GM19452 (cell line): ENCODE measurements at regions not wholly inside any gene's neighbourhood (a gene's known extent, or its start where the extent isn't known, plus 50 kb on each side); places are given as distances from the start of the nearest gene placed in this dataset.
"Not testable (repeated sequence)": the region's sequence is repeated elsewhere in the genome, so short reads cannot be mapped to it uniquely, and the experiment has no call there.

Experiments used
- ATAC-seq: cut with Tn5 transposase; IDR thresholded peaks from one replicate; pipeline ENCODE4 v1.9.1; 2021; ENCODE audit not compliant: unreplicated experiment

DNA sequence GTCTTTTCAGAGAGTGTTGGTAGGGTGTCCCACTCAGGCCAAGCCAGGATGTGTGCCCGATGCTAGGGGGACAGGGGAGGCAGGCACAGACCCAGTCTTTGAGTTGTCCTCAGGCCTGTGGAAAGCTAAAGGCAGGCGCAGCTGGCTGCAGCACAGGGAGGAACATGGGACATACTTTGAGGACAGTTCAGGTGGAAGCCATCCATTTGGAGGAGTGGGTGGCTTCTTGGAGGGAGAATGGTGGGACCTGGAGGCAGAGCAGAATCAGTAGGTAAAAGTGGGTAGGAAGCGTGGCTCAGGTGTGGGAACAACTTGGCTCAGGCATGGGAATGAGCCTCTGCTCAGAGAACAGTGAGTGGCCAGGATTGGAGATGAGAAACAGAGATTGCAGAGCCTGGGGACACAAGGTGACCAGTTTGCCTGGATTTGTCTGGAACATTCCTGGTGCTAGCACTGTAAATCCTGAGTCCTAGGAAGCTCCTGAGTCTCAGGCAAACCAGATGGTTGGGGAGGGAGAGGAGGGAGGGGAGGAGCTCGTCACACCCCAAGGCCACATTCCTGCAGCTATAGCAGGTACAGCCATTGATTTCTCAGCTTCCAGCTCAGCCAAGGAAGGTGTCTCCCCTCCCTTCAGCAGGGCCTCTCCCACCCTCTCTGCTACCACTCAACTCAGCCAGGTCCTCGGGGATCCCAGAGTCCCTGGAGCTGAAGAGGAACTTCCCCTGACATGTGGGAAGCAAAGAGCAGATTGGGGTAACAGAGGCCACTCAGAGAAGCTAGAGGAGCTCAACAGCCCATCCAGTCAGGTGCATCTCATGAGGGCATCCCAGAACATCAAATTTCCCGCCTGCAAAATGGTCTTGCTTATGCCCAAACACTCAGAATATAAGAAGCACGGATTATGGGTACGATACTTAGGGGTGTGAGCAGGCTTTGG is 65.2 kb upstream of the TINAGL1 start:
- ATAC-seq: no peak

DNA sequence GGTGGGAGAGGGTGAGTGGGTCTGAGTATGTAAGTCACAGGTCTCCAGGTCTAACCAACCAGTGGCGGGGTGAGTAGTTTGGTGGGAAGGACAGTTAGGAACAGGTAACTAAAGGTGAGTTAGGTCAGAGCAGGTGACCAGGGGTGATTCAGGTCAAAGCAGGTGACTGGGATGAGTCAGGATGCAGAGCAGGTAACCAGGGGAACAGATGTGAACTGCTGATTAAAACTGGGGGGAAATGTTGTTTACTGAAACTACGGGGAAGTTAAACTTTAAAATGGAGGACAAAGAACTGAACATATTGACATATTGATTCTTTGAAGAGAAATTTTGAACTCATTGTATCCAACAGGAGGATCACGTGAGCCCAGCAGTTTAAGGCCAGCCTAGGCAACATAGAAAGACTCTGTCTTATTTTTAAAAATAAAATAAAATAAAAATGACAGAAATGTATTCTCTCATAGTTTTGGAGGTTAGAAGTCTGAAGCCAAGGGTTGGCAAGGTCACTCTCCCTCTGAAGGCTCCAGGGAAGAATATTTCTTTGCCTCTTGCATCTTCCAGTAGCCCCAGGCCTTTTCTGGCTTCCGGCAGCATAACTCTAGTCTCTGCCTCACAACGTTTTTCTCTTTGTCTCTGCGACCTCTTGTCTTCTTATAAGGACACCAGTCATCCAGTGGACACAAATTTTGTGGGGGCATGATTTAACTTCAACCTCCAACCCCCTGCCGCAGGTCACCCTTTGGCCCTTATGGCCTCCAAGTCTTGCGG is 64.3 kb upstream of the TINAGL1 start:
- ATAC-seq: no peak

DNA sequence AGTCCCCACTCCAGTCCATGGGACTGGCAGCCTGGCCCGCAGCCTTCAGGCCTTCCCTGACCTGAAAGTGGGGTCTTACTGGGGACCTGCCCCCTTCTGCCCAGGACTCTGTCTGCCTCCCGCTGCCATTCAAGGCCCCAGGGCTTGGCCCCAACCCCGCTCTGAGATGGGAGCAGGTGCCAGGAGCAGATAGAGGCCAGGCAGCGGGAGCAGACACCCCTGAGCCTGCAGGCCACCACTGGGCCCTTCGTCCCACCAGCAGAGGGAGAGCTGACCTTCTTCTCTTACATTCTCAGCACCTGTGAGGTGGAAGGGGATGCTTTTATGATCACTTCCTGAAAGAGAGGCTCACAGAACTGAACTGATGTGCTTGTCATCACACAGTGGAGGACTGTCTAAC is 62.2 kb upstream of the TINAGL1 start:
- no peak for ATAC-seq

DNA sequence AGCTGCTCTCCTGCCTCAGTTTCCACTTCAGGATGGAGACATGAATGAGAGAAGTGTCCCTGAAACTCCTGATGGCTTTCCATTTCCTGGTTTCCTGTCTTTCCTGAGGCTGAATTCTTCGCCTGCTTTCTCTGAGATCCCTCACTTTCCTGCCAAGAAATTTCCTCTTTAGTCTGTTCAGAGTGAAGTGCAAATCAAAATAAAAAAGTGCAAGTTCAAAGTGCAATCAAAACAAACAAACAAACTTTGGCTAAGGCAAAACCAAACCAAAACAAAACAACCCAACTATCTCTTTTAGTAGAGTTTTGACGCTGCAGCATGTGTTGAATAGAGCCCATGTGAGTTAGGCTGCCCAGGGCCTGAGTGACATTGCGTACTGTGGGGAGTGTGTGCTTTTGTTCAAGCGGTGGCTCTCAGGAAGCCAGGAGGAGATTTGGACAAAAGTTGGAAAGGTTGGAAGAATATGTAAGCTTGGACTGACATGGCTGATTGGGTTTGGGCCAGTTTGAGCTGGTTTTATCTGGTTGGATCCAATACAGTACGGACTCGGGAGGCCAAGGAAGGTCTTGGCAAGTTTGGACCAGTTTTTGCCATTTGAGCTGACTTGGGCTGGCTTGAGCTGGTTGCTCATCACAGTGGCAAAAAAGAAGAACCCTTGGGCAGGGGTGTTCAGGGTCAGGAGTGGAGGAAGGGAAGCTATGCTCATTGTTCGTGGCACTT is 61.1 kb upstream of the TINAGL1 start:
- ATAC-seq: no peak

DNA sequence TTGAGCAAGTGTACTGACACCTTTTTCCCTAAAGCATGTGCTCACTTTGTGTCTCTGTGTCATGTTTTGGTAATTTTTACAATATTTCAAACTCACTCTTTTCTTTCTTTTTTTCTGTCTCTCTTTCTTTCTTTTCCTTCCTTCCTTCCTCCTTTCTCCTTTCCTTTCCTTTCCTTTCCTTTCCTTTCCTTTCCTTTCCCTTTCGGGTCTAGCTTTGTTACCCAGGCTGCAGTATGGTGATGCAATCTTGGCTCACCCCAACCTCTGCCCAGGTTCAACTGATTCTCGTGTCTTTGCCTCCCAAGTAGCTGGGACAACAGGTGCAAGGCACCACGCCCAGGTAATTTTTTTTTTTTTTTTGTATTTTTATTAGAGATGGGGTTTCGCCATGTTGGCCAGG is 60.4 kb upstream of the TINAGL1 start:
- no peak for ATAC-seq

GRCh38 chr1:31517301-31517700 is 59.0 kb upstream of the TINAGL1 start:
- ATAC-seq: no peak

- not testable (repeated sequence) for ATAC-seq
Measured at GRCh38 chr1:31517986-31518385, 58.3 kb upstream of the TINAGL1 start.

DNA sequence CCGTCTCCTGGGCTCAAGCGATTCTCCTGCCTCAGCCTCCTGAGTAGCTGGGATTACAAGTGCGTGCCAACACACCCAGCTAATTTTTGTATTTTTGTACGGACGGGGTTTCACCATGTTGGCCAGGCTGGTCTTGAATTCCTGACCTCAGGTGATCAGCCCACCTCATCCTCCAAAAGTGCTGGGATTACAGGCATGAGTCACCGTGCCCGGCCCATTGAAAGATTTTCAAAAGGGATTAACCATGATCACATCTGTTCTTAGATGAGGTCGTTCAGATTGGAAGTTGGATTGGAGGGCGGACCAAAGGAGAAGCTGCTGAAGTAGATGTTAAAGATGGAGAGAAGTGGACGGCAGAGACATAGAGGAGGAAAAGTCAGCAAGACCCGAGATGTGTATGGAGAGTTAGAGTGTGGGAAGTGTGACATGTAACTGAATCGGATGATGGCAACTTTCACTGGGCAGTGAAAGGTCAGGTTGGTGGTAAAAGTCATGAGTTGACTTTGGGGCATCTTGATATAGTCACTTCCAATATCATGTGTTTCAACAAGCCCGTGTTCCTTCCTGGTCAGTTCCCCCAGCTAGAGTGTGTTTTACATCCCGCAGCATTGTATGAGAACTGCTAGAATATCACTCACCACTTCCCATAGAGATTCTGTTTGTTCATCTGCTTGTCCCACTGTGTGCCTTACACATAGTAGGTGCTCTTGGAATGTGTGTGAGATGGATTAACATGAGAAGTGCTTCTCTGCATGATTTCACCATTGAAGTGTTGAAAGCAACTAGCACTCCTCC is 54.4 kb upstream of the TINAGL1 start:
- no peak for ATAC-seq

DNA sequence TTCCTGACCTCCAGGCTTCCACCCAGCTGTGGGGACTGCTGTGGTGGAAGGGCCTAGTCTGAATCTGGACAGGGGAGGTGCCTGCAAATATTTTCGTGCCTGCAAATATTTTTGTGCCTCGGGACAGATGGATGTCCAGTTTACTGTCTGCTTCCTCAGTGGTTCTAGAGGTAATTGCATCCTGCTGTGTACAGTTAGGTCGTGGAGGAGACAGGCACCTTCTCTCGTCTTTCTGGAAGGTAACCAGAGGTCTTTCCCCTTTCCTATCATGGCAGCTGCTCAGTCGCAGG is 53.8 kb upstream of the TINAGL1 start:
- ATAC-seq: no peak

- ATAC-seq: no peak
Measured at GRCh38 chr1:31523012-31523411, 53.3 kb upstream of the TINAGL1 start.

DNA sequence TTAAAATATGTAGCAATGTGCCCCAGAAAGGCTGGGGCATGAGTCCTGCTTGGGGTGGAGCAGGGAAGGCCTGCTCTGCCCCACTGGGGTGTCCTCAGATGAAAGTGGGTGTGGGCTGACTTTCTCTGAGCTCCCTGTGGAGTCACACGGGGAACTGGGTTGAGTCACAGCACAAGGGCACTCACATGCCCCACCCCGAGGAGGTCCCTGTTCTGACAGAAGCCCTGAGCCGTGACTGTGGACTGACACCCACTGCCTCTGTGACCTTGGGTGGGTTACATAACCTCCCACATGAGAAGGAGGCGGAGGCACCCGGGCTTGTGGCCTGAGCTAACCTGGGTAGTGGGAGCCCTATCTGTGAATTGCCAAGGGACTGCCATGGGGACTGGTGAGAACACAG is 52.5 kb upstream of the TINAGL1 start:
- no peak for ATAC-seq

DNA sequence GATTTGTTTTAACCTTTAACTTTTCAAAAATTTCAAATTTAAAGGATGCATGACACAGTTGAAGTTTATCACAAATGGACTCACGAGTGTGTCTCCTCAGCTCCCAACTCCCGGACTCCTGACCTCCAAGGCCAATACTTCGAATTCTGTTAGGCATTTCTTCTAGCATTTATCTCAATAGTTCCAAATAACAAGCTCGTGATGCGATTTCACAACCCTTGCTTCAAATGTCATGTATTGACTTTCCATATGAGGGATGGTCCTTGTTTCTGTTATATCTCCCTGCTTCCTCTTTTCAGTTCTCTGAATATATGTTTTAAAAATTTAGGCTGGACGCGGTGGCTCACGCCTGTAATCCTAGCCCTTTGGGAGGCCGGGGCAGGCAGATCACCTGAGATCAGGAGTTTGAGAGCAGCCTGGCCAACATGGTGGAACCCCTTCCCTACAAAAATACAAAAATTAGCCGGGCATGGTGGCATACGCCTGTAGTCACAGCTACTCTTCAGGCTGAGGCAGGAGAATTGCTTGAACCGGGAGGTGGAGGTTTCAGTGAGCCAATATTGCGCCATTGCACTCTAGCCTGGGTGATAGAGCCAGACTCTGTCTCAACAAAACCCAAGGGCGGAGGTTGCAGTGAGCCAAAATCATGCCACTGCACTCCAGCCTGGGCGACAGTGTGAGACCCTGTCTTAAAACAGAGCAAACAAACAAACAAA is 52.0 kb upstream of the TINAGL1 start:
- ATAC-seq: no peak
